H9 (cell line): ENCODE measurements at regions not wholly inside any gene's neighbourhood (a gene's known extent, or its start where the extent isn't known, plus 50 kb on each side); places are given as distances from the start of the nearest gene placed in this dataset.

ENCODE experiments used
- DNase-seq: peaks from one replicate; pipeline ENCODE4 v3.0.0-alpha.2; 2017
- H2AFZ ChIP-seq: one replicate; pipeline ENCODE4 v1.6.1; 2013; ENCODE audit warnings: mild to moderate bottlenecking, low read length, control low read depth, moderate library complexity
- H2AK5ac ChIP-seq: 2 replicates; pipeline ENCODE4 v1.6.1; 2013; ENCODE audit warnings: low read length, control low read depth, mixed read lengths; ENCODE audit not compliant: insufficient read length
- H2BK120ac ChIP-seq: one replicate; pipeline ENCODE4 v1.6.1; 2013; ENCODE audit warnings: low read depth, mild to moderate bottlenecking, low read length, control low read depth, inconsistent platforms; ENCODE audit not compliant: poor library complexity, severe bottlenecking
- H2BK12ac ChIP-seq: 2 replicates; pipeline ENCODE4 v1.6.1; 2013; ENCODE audit warnings: low read length, control low read depth, mixed read lengths, low read depth; ENCODE audit not compliant: insufficient read length
- H2BK15ac ChIP-seq: 2 replicates; pipeline ENCODE4 v1.6.1; 2013; ENCODE audit warnings: low read depth, low read length, control low read depth
- H2BK20ac ChIP-seq: one replicate; pipeline ENCODE4 v1.6.1; 2013; ENCODE audit warnings: low read depth, mild to moderate bottlenecking, low read length, control low read depth, inconsistent platforms; ENCODE audit not compliant: poor library complexity, severe bottlenecking
- H2BK5ac ChIP-seq: 2 replicates; pipeline ENCODE4 v1.6.1; 2013; ENCODE audit warnings: low read length, control low read depth, mixed read lengths; ENCODE audit not compliant: insufficient read length
- H3K14ac ChIP-seq: 2 replicates; pipeline ENCODE4 v1.6.1; 2013; ENCODE audit warnings: low read length, control low read depth; ENCODE audit not compliant: insufficient read depth
- H3K18ac ChIP-seq: 2 replicates; pipeline ENCODE4 v1.6.1; 2013; ENCODE audit warnings: low read depth, mild to moderate bottlenecking, mixed read lengths, low read length, control low read depth; ENCODE audit not compliant: insufficient read length
- H3K23ac ChIP-seq: 2 replicates; pipeline ENCODE4 v1.6.1; 2013; ENCODE audit warnings: low read length, control low read depth, mixed read lengths, low read depth; ENCODE audit not compliant: insufficient read length
- H3K23me2 ChIP-seq: 2 replicates; pipeline ENCODE4 v1.6.1; 2013; ENCODE audit warnings: low read depth, mild to moderate bottlenecking, mixed read lengths, low read length, control low read depth; ENCODE audit not compliant: insufficient read length, poor library complexity, severe bottlenecking
- H3K27ac ChIP-seq: 2 replicates; pipeline ENCODE4 v1.5.1; 2013; ENCODE audit warnings: low read length, control low read depth, mixed read lengths, low read depth; ENCODE audit not compliant: insufficient read length
- H3K27me3 ChIP-seq: 2 replicates; pipeline ENCODE4 v1.6.1; 2013; ENCODE audit warnings: low read length, control low read depth, inconsistent platforms; ENCODE audit not compliant: insufficient read depth
- H3K4ac ChIP-seq: 2 replicates; pipeline ENCODE4 v1.6.1; 2013; ENCODE audit warnings: low read depth, mild to moderate bottlenecking, control low read depth, inconsistent platforms, low read length, moderate library complexity
- H3K4me1 ChIP-seq: 2 replicates; pipeline ENCODE4 v1.6.1; 2013; ENCODE audit warnings: low read length, control low read depth, inconsistent platforms; ENCODE audit not compliant: insufficient read depth
- H3K4me2 ChIP-seq: 2 replicates; pipeline ENCODE4 v1.6.1; 2013; ENCODE audit warnings: low read length, control low read depth, mixed read lengths; ENCODE audit not compliant: insufficient read length, insufficient read depth
- H3K56ac ChIP-seq: 2 replicates; pipeline ENCODE4 v1.6.1; 2013; ENCODE audit warnings: low read depth, mild to moderate bottlenecking, mixed read lengths, low read length, control low read depth; ENCODE audit not compliant: insufficient read length
- H3K79me1 ChIP-seq: 2 replicates; pipeline ENCODE4 v1.6.1; 2013; ENCODE audit warnings: low read depth, mild to moderate bottlenecking, moderate library complexity, low read length, control low read depth, inconsistent platforms; ENCODE audit not compliant: insufficient read depth, poor library complexity, severe bottlenecking
- H3K79me2 ChIP-seq: 2 replicates; pipeline ENCODE4 v1.6.1; 2013; ENCODE audit warnings: low read length, control low read depth, inconsistent platforms; ENCODE audit not compliant: insufficient read depth
- H3K9ac ChIP-seq: 2 replicates; pipeline ENCODE4 v1.6.1; 2013; ENCODE audit warnings: low read length, control low read depth, mixed read lengths; ENCODE audit not compliant: insufficient read length; ENCODE audit errors: extremely low read depth
- H3K9me3 ChIP-seq: one replicate; pipeline ENCODE4 v1.6.1; 2013; ENCODE audit warnings: low read depth, low read length, inconsistent platforms; ENCODE audit not compliant: control insufficient read depth
- H3T11ph ChIP-seq: one replicate; pipeline ENCODE4 v1.6.1; 2013; ENCODE audit warnings: mild to moderate bottlenecking, low read length, control low read depth, inconsistent platforms
- H4K20me1 ChIP-seq: one replicate; pipeline ENCODE4 v1.6.1; 2013; ENCODE audit not compliant: control insufficient read depth, insufficient read length, insufficient read depth
- H4K5ac ChIP-seq: 2 replicates; pipeline ENCODE4 v1.6.1; 2013; ENCODE audit warnings: low read depth, mild to moderate bottlenecking, mixed read lengths, low read length, control low read depth; ENCODE audit not compliant: insufficient read length
- H4K8ac ChIP-seq: replicated peaks from 2 replicates; pipeline ENCODE4 v1.6.1; 2013; ENCODE audit warnings: low read length, control low read depth, mixed read lengths, low read depth; ENCODE audit not compliant: insufficient read length
- H4K91ac ChIP-seq: 2 replicates; pipeline ENCODE4 v1.6.1; 2013; ENCODE audit warnings: low read depth, mild to moderate bottlenecking, moderate library complexity, mixed read lengths, low read length, control low read depth; ENCODE audit not compliant: insufficient read length
- H3K27ac Mint-ChIP-seq, 3 experiments: 2 replicates in 2 of 3; 3 replicates in 1 of 3; pipeline ENCODE4 v1.8.0; 2020 to 2021; ENCODE audit warnings: mixed read lengths in 3 of 3, mild to moderate bottlenecking in 1 of 3, moderate library complexity in 1 of 3
- H3K27me3 Mint-ChIP-seq: 2 replicates; pipeline ENCODE4 v1.8.0; 2021; ENCODE audit warnings: low read depth, mild to moderate bottlenecking, moderate library complexity, mixed read lengths
- H3K36me3 Mint-ChIP-seq, 3 experiments: 2 replicates in 2 of 3; 3 replicates in 1 of 3; pipeline ENCODE4 v1.8.0; 2020 to 2021; ENCODE audit warnings: low read depth in 3 of 3, mixed read lengths in 3 of 3; ENCODE audit not compliant: insufficient read depth in 1 of 3
- H3K4me1 Mint-ChIP-seq, 2 experiments: 2 replicates each; pipeline ENCODE4 v1.8.0; 2020; ENCODE audit warnings: mixed read lengths in 2 of 2
- H3K4me3 Mint-ChIP-seq, 2 experiments: 2 replicates in 1 of 2; 3 replicates in 1 of 2; pipeline ENCODE4 v1.8.0; 2020 to 2021; ENCODE audit warnings: mild to moderate bottlenecking in 2 of 2, mixed read lengths in 2 of 2, moderate library complexity in 1 of 2
- H3K9me3 Mint-ChIP-seq, 2 experiments: 2 replicates in 1 of 2; 3 replicates in 1 of 2; pipeline ENCODE4 v1.8.0; 2020; ENCODE audit warnings: mild to moderate bottlenecking in 2 of 2, mixed read lengths in 2 of 2, moderate library complexity in 1 of 2
- WGBS: extraction: QIAGEN DNeasy Blood & Tissue Kit; methylation state at CpG from one replicate; pipeline ENCODE4 v1.1.7; 2013; ENCODE audit warnings: missing lambda C conversion rate, low lambda C conversion rate, mixed read lengths; ENCODE audit not compliant: insufficient read length; ENCODE audit errors: extremely low coverage; 5-methylcytosine and 5-hydroxymethylcytosine counted together
- TF ChIP-seq, protein P1 (sequence below): fragments of 200-600 bp; sonication (generic); conservative IDR thresholded peaks from 3 replicates; pipeline ENCODE4 v1.8.0; 2021; ENCODE audit warnings: antibody characterized with exemption, mild to moderate bottlenecking

DNA sequence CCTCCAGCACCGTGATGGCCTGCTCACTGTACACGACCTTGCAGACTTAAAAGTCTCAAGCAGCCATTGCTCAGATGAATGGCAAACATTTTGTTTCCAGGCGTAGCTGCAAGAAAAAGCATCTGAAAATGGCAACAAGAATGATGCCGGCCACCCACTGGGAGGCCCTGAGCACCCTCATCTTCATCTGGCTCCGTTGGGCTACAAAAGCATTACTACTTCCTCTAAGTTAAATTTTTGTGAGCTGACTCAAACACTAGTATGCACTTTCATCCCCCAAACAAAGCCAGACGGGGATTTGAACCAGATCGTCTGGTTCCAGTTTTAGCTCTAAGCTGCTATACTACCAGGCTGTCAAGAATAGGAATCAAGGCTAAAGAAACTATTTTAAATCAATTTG, 116.6 kb upstream of the CDK1 start:
- H2AK5ac ChIP-seq: no peak overlapping the region
- no peak overlapping the region for H3K14ac ChIP-seq
- no peak overlapping the region for H4K5ac ChIP-seq
- H3K18ac ChIP-seq: no peak overlapping the region
- Mint-ChIP-seq H3K4me3 (no peak overlapping the region), H3K4me1 (peaks cover 33 to 48% of the 10 kb centered on the region in 2 experiments), H3K27me3 (no peaks in the 10 kb centered on the region), H3K9me3 (no peaks in the 10 kb centered on the region), H3K27ac (peak overlapping the region in 1 of 3 experiments; percentile 72; a peak in 2 of 7 replicates), H3K36me3 (peaks cover 0 to 4% (median 0%) of the 10 kb centered on the region in 3 experiments; a peak in 4 of 7 replicates)
- H3K9ac ChIP-seq: no peak overlapping the region
- H4K8ac ChIP-seq: no peak overlapping the region
- no peaks in the 10 kb centered on the region for H3K27me3 ChIP-seq
- H2BK120ac ChIP-seq: no peak overlapping the region
- no CpG with 5 or more reads among the region's 7 CpGs for whole genome bisulfite sequencing
- no peak overlapping the region for H2BK15ac ChIP-seq
- no peak overlapping the region for H3T11ph ChIP-seq
- TF ChIP-seq, protein P1, sequence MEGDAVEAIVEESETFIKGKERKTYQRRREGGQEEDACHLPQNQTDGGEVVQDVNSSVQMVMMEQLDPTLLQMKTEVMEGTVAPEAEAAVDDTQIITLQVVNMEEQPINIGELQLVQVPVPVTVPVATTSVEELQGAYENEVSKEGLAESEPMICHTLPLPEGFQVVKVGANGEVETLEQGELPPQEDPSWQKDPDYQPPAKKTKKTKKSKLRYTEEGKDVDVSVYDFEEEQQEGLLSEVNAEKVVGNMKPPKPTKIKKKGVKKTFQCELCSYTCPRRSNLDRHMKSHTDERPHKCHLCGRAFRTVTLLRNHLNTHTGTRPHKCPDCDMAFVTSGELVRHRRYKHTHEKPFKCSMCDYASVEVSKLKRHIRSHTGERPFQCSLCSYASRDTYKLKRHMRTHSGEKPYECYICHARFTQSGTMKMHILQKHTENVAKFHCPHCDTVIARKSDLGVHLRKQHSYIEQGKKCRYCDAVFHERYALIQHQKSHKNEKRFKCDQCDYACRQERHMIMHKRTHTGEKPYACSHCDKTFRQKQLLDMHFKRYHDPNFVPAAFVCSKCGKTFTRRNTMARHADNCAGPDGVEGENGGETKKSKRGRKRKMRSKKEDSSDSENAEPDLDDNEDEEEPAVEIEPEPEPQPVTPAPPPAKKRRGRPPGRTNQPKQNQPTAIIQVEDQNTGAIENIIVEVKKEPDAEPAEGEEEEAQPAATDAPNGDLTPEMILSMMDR: no peak
- H4K20me1 ChIP-seq: no peaks in the 10 kb centered on the region
- no peak overlapping the region for H2BK20ac ChIP-seq
- DNase-seq: no peak
- H3K9me3 ChIP-seq: no peaks in the 10 kb centered on the region
- no peak overlapping the region for H2BK5ac ChIP-seq
- peaks cover 7% of the 10 kb centered on the region; the same call in 1 of the 2 replicates for H3K4me1 ChIP-seq
- no peak overlapping the region for H3K4me2 ChIP-seq
- no peak overlapping the region for H4K91ac ChIP-seq
- H3K79me1 ChIP-seq: no peaks in the 10 kb centered on the region
- H3K23ac ChIP-seq: no peak overlapping the region
- H2AFZ ChIP-seq: no peak overlapping the region
- no peak overlapping the region for H3K4ac ChIP-seq
- H3K27ac ChIP-seq: no peak overlapping the region
- no peaks in the 10 kb centered on the region for H3K79me2 ChIP-seq
- no peaks in the 10 kb centered on the region for H3K23me2 ChIP-seq
- no peak overlapping the region for H2BK12ac ChIP-seq
- H3K56ac ChIP-seq: no peak overlapping the region
